Adrenal gland (tissue), 9 donors: ENCODE measurements at regions not wholly inside any gene's neighbourhood (a gene's known extent, or its start where the extent isn't known, plus 50 kb on each side); places are given as distances from the start of the nearest gene placed in this dataset.

ENCODE experiments used
- DNase-seq, 7 donors: peaks; one replicate each; pipeline ENCODE4 v3.0.0-alpha.2; 2019 to 2020
- H3K27ac ChIP-seq, 5 donors: fragments of 200-600 bp; sonication (generic) in 4 of 5; 1 replicate in 3 of 5; 2 replicates in 2 of 5; pipeline versions ENCODE4 v1.5.1 to v1.8.0; 2016 to 2020; ENCODE audit warnings: mild to moderate bottlenecking in 1 of 5
- H3K27me3 ChIP-seq: fragments of 200-600 bp; 2 replicates; pipeline ENCODE4 v1.8.0; 2021
- H3K36me3 ChIP-seq, 2 donors: fragments of 200-600 bp; replicated peaks in 1 of 2; 1 replicate in 1 of 2; 2 replicates in 1 of 2; pipeline versions ENCODE4 v1.5.1 to v1.8.0; 2018 to 2022
- H3K4me1 ChIP-seq, 2 donors: fragments of 200-600 bp; replicated peaks in 1 of 2; 1 replicate in 1 of 2; 2 replicates in 1 of 2; pipeline versions ENCODE4 v1.5.1 to v1.8.0; 2018 to 2021
- H3K4me3 ChIP-seq, 4 donors: fragments of 200-600 bp; sonication (generic) in 3 of 4; one replicate each; pipeline ENCODE4 v1.5.1; 2016 to 2018
- H3K9me3 ChIP-seq, 3 donors: fragments of 200-600 bp; sonication (generic) in 1 of 3; replicated peaks in 1 of 3; 1 replicate in 2 of 3; 2 replicates in 1 of 3; pipeline versions ENCODE4 v1.5.1 to v1.8.0; 2016 to 2021
- CTCF ChIP-seq, 6 experiments: fragments of 450-650 bp in 4 of 6; fragments of 200-600 bp in 2 of 6; sonication (generic) in 1 of 6; IDR thresholded peaks; 1 replicate in 5 of 6; 2 replicates in 1 of 6; pipeline versions ENCODE4 v1.5.1 to v1.8.0; 2016 to 2021; ENCODE audit warnings: antibody characterized with exemption in 6 of 6, mild to moderate bottlenecking in 2 of 6, moderate library complexity in 1 of 6
- POLR2A ChIP-seq, 2 donors: fragments of 450-650 bp; IDR thresholded peaks; one replicate each; pipeline ENCODE4 v1.6.1; 2017; ENCODE audit warnings: antibody characterized with exemption in 2 of 2, mild to moderate bottlenecking in 2 of 2, moderate library complexity in 1 of 2
- WGBS, 4 donors: extraction: QIAGEN DNeasy Blood & Tissue Kit in 2 of 4; methylation state at CpG; one replicate each; pipeline versions ENCODE4 v1.1.5 to v1.1.7; 2013 to 2017; 5-methylcytosine and 5-hydroxymethylcytosine counted together
- intact Hi-C, 2 donors: fragments of 100-400 bp; cut with DNase I; formaldehyde crosslinking; loops; one replicate each; pipeline versions ENCODE4 v1.14.1 to v1.15.0; 2022 to 2023
- donor health status: healthy with polysubstance abuse.
- donor health status: Bipolar disorder and iron deficiency.
- donor health status: DM: yes; HTN: yes; CAD: no.
- donor health status: DM: no; HTN: no; CAD: no.
- donor health status: DM: no; HTN: no; CAD: no.

DNA sequence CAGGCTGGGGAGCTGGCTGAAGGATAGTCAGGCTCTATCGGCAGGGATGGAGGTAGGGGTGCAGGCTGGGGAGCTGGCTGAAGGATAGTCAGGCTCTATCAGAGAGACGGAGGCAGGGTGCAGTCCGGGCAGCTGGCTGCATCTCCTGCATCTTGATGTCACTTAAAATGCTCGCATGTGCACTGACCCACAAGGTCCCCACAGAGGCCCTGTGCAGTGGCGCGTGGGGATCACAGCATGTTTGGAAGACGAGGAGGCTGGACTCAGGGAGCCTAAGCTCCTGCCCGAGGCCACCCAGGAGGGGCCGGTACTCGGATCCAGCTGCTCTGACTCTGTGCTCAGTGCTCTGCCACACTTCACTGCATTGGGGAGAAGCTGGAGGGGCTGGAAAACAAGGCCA lies 189.0 kb upstream of the HDAC4 start:
- TF ChIP-seq POLR2A (IDR thresholded peaks at IDR 0.05) (no peak), CTCF (IDR thresholded peaks at IDR 0.05) (no peak)
- WGBS, 4 donors = 82 to 92% (median 87%) methylated on average over 8 to 10 of the region's 10 CpGs
- no peaks in the 10 kb centered on the region for H3K9me3 ChIP-seq
- no peak overlapping the region for H3K27ac ChIP-seq
- H3K36me3 ChIP-seq = no peaks in the 10 kb centered on the region
- H3K27me3 ChIP-seq = no peaks in the 10 kb centered on the region
- intact Hi-C loops = no loop called here
- no peak for DNase-seq
- H3K4me3 ChIP-seq = no peak overlapping the region
- no peaks in the 10 kb centered on the region for H3K4me1 ChIP-seq

DNA sequence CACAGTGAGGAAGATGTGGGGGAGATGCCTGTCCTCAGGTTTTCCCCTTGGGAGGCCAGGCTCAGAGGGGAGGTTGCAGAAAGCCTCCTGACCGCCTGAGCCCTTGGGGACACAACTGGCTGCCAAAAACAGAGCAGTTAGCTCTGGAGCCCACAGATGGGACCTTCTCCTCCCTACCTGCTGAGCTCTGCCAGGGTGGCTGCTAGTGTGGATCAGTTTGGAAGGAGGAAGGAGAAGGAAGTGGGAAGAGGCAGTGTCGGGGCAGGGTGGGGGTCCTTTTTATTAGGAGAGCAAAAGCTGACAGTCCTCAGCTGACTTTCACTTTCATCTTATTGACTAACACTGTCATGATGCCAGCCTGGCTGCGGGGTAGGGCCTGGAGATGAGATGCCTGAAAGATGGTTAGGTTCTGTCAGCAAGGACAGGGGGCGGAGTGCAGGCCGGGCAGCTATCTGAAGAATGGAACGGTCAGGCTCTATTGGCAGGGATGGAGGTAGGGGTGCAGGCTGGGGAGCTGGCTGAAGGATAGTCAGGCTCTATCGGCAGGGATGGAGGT lies 188.5 kb upstream of the HDAC4 start:
- Histone ChIP-seq H3K27ac (no peak overlapping the region), H3K4me3 (no peak overlapping the region), H3K27me3 (no peaks in the 10 kb centered on the region), H3K4me1 (no peaks in the 10 kb centered on the region), H3K9me3 (no peaks in the 10 kb centered on the region), H3K36me3 (no peaks in the 10 kb centered on the region)
- intact Hi-C loops = no loop called here
- WGBS, 4 donors = 71 to 77% (median 76%) methylated on average over 6 to 7 of the region's 7 CpGs
- TF ChIP-seq CTCF (IDR thresholded peaks at IDR 0.05) = no peak
- TF ChIP-seq POLR2A (IDR thresholded peaks at IDR 0.05) = no peak
- no peak for DNase-seq

- no peak for DNase-seq
- H3K27me3 ChIP-seq = no peaks in the 10 kb centered on the region
- H3K4me3 ChIP-seq = no peak overlapping the region
- intact Hi-C loops = no loop called here
- no peak overlapping the region for H3K27ac ChIP-seq
- H3K9me3 ChIP-seq = no peaks in the 10 kb centered on the region
- no peak for TF ChIP-seq CTCF (IDR thresholded peaks at IDR 0.05)
- no peak for TF ChIP-seq POLR2A (IDR thresholded peaks at IDR 0.05)
- WGBS, 4 donors = 89 to 98% (median 93%) methylated on average over 8 to 13 of the region's 13 CpGs
- H3K4me1 ChIP-seq = no peaks in the 10 kb centered on the region
- H3K36me3 ChIP-seq = no peaks in the 10 kb centered on the region
Observed at GRCh38 chr2:239588451-239589269, 187.8 kb upstream of the HDAC4 start.

DNA sequence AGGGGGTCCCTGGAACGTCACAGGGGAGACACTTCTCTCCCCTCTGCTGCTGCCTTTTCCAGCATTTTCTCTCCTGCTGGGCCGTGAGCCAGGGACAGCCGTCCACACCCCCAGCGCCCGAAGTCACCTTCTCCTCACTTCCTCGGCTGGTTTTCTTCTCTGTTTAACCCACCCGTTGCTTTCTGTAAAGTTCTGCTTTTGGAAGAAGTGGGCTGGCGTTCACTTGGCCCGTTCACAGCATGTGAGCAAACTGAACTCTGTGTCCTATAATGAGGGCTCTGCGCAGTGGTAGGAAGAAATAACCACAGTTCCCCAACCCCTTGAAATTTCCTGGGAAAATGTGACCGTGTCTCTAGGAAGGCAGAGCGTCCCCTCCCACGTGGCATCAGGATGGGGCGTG lies 187.0 kb upstream of the HDAC4 start:
- Histone ChIP-seq H3K27me3 (no peaks in the 10 kb centered on the region), H3K9me3 (no peaks in the 10 kb centered on the region), H3K4me3 (no peak overlapping the region), H3K4me1 (no peaks in the 10 kb centered on the region), H3K27ac (no peak overlapping the region), H3K36me3 (no peaks in the 10 kb centered on the region)
- intact Hi-C loops = no loop called here
- no peak for DNase-seq
- no peak for TF ChIP-seq CTCF (IDR thresholded peaks at IDR 0.05)
- no peak for TF ChIP-seq POLR2A (IDR thresholded peaks at IDR 0.05)
- 62 to 87% (median 72%) methylated on average over 14 of the region's 14 CpGs for WGBS, 4 donors
